Spleen (tissue), 7 donors: ENCODE measurements at regions not wholly inside any gene's neighbourhood (a gene's known extent, or its start where the extent isn't known, plus 50 kb on each side); places are given as distances from the start of the nearest gene placed in this dataset.

ENCODE experiments used
- POLR2A ChIP-seq, 3 donors: fragments of 450-650 bp; IDR thresholded peaks; one replicate each; pipeline ENCODE4 v1.5.1; 2017; ENCODE audit warnings: antibody characterized with exemption in 3 of 3, mild to moderate bottlenecking in 1 of 3
- TF ChIP-seq, protein P1 (sequence below), 11 experiments: fragments of 200-600 bp in 7 of 11; fragments of 450-650 bp in 4 of 11; sonication (generic) in 4 of 11; IDR thresholded peaks in 8 of 11; conservative IDR thresholded peaks in 3 of 11; 1 replicate in 7 of 11; 2 replicates in 4 of 11; pipeline versions ENCODE4 v1.4.0 to v1.8.0; 2016 to 2021; ENCODE audit warnings: antibody characterized with exemption in 11 of 11, inconsistent platforms in 4 of 11, mild to moderate bottlenecking in 1 of 11
- donor health status: DM: no; HTN: no; CAD: no; lungs with moderate emphysema.
- donor health status: DM: no; HTN: no; CAD: no.
- donor health status: DM: no; HTN: no; CAD: no.

DNA sequence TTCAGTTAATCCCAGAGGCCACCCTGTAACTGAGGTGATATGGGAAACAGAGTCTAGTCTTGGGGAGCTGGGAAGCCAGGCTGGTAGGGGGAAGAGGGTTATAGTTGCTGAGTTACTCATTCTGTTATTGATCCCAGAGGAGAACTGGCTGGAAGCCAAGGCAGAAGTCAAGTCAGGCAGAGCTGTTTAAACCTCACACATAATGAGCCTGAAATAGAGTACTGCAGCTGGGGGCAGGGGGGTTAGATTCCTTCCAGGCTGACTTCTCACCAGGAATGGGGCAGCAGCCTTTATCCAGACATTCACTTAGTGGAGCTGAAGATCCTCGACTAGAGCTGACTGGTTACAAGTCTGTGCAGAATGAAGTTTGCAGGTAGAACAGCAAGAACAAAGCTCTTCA lies 144.9 kb downstream of the C4orf33 start:
- TF ChIP-seq POLR2A (IDR thresholded peaks at IDR 0.05) = no peak
- TF ChIP-seq, protein P1, sequence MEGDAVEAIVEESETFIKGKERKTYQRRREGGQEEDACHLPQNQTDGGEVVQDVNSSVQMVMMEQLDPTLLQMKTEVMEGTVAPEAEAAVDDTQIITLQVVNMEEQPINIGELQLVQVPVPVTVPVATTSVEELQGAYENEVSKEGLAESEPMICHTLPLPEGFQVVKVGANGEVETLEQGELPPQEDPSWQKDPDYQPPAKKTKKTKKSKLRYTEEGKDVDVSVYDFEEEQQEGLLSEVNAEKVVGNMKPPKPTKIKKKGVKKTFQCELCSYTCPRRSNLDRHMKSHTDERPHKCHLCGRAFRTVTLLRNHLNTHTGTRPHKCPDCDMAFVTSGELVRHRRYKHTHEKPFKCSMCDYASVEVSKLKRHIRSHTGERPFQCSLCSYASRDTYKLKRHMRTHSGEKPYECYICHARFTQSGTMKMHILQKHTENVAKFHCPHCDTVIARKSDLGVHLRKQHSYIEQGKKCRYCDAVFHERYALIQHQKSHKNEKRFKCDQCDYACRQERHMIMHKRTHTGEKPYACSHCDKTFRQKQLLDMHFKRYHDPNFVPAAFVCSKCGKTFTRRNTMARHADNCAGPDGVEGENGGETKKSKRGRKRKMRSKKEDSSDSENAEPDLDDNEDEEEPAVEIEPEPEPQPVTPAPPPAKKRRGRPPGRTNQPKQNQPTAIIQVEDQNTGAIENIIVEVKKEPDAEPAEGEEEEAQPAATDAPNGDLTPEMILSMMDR (IDR thresholded peaks at IDR 0.05 in 8 of 11, conservative IDR thresholded peaks at IDR 0.05 in 3 of 11) = no peak
